ENCODE measurements at regions not wholly inside any gene's neighbourhood (a gene's known extent, or its start where the extent isn't known, plus 50 kb on each side); places are given as distances from the start of the nearest gene placed in this dataset.

- TF ChIP-seq POLR2A (IDR thresholded peaks at IDR 0.05) (no peak), CTCF (IDR thresholded peaks at IDR 0.05) (no peak), EP300 (IDR thresholded peaks at IDR 0.05) (no peak), POLR2AphosphoS5 (IDR thresholded peaks at IDR 0.05) (no peak)
These were observed 472.0 kb downstream of the ARAP2 start for GRCh38 chr4:35772291-35772690.

Data from stomach (tissue), 4 donors.